GM13977 (cell line): ENCODE measurements at regions not wholly inside any gene's neighbourhood (a gene's known extent, or its start where the extent isn't known, plus 50 kb on each side); places are given as distances from the start of the nearest gene placed in this dataset.

Experiments used
- DNase-seq: peaks from one replicate; pipeline ENCODE4 v3.0.0; 2012; ENCODE audit warnings: low spot score
- in situ Hi-C: fragments of 300-500 bp; cut with MboI; formaldehyde crosslinking; loops from one replicate; pipeline ENCODE4 v1.12.0; 2022; ENCODE audit warnings: low sequenced_read_pairs, low pct_unique_long_range_greater_than_20kb, mixed read lengths, inconsistent platforms; ENCODE audit not compliant: unreplicated experiment
- TF ChIP-seq, protein P1 (sequence below): IDR thresholded peaks from 2 replicates; pipeline ENCODE4 v1.5.1; 2012; ENCODE audit warnings: mild to moderate bottlenecking, control low read depth; ENCODE audit not compliant: insufficient read depth; ENCODE audit errors: extremely low read depth, missing control alignments

DNA sequence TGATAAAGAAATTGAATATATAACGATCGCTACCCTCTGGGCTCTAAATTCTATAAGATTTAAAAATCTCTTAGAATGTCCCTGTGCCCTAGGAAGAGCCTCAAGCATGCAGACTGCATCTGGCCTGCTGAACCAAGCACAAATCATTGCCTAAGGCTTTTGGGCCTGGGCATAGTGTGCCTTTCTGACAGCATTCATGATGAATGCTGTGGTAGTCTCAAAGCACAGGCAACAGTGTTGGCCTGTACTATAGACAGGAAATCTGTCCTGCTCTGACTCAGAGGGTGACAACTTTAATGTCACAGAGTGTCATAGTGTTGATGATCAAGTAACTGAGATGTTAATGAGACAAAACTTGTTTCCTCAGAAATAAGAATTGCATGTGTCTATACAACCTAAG is 717.3 kb downstream of the STIM2 start:
- TF ChIP-seq, protein P1, sequence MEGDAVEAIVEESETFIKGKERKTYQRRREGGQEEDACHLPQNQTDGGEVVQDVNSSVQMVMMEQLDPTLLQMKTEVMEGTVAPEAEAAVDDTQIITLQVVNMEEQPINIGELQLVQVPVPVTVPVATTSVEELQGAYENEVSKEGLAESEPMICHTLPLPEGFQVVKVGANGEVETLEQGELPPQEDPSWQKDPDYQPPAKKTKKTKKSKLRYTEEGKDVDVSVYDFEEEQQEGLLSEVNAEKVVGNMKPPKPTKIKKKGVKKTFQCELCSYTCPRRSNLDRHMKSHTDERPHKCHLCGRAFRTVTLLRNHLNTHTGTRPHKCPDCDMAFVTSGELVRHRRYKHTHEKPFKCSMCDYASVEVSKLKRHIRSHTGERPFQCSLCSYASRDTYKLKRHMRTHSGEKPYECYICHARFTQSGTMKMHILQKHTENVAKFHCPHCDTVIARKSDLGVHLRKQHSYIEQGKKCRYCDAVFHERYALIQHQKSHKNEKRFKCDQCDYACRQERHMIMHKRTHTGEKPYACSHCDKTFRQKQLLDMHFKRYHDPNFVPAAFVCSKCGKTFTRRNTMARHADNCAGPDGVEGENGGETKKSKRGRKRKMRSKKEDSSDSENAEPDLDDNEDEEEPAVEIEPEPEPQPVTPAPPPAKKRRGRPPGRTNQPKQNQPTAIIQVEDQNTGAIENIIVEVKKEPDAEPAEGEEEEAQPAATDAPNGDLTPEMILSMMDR = no peak
- DNase-seq = no peak
- in situ Hi-C loops = no loop called here

DNA sequence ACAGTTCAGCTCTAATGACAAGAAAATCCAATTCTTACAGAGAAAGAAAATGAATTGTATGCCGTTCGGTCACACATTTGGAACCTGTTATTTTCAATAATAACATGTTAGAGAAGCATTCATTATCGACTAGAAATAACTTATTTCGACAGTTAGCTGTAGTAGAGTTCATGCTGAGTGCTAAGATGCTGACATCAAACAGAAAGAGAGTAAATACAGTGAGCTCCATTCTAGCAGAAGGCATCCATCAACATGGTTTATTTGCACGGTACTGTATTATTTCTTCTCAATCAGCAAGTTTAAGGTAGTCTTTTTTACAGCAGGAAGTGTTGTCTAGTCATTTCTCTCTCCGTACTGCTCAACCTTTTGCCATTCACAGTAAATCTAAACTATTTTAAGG is 732.1 kb downstream of the STIM2 start:
- DNase-seq = no peak
- in situ Hi-C loops = no loop called here
- TF ChIP-seq, protein P1 = no peak

DNA sequence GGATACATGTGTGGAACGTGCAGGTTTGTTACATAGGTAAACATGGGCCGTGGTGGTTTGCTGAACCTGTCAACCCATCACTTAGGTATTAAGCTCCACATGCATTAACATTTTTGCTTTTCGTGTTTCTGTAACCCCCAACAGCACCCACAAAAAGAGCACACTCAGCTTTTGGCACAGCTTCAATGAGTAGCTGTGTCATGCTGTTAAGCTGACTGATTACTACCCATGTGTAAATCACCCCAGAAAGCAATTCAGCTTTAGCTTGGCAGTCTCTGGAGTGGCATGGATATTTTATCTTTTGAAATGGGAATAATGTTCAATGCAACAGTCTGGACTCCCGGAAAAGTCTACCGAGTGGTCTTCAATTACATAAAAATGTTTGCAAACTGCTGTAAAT is 734.3 kb downstream of the STIM2 start:
- DNase-seq = no peak
- TF ChIP-seq, protein P1 = no peak
- in situ Hi-C loops = no loop called here

DNA sequence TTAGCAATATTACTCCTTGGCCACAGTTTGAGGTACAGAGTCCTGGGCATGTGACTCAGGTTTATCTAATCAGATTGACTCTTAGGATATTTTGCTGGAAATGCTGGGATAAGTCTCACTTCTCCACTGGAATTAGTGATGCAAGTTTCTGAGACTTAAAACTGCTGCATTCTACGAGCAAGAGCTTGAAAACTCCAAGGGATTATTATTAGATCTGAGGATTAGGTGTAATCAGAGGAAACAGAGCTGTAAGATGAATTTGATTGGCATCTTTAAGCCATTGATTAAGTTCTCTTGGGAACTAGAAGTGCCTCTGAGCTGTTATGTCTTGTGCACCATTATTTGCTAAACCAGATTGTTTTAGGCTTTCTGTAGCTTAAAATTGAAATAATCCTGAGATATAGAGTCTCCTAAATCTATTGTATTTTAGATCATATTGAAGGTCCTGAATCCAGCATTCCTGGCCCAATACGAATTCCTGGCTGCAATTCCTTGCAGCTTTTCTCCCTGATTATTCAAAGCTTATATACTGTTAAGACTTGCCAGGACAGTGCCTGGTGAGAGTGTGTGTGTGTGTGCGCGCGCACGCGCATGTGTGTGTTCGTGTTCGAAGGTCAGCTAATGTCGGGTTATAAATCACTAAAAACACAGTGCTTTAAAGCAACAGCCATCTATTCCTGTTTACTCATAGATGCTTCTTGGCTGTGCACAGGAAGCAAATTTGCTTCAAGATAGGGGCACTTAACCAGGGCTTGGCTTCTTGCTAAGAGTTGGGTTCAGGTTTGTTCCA is 735.1 kb downstream of the STIM2 start:
- in situ Hi-C loops = no loop called here
- DNase-seq = no peak

DNA sequence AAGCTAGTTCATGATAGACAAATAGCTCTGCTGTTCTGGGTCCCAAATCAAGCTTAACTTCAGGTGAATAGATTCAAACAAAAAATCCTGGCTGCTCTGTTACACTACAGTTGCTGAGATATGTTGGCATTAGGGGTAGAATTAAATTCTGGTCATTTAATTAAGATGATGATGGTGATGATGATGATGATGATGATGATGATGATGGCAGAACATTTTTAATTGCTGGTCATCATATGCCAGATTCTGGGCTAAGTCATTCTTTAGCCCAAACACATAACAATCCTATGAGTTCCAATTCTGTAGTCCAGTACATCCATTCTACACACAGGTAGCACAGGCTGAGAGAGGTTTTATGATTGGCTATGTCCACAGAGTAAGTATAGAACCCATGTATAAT is 741.5 kb downstream of the STIM2 start:
- TF ChIP-seq, protein P1 = no peak
- in situ Hi-C loops = no loop called here

More for the DNA sequence above, 735.1 kb downstream of the STIM2 start:
- TF ChIP-seq, protein P1 = no peak

DNA sequence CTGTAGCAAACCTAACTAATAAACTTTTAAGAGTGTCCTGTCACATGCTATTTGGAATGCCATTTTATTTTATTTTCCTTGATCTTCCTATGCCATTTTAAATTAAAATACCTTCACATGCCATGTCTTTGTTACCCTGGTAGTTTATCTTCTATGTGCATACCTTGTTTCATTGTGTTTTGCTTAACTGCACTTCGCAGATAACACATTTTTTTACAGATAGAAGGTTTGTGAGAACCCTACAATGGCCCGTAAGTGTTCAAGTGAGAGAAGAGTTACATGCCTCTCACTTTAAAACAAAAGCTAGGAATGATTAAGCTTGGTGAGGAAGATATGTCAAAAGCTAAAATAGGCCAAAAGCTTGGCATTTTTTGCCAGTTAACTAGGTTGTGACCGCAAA is 744.1 kb downstream of the STIM2 start:
- in situ Hi-C loops = no loop called here
- TF ChIP-seq, protein P1 = no peak
- DNase-seq = no peak

More for the DNA sequence above, 741.5 kb downstream of the STIM2 start:
- no peak for DNase-seq

DNA sequence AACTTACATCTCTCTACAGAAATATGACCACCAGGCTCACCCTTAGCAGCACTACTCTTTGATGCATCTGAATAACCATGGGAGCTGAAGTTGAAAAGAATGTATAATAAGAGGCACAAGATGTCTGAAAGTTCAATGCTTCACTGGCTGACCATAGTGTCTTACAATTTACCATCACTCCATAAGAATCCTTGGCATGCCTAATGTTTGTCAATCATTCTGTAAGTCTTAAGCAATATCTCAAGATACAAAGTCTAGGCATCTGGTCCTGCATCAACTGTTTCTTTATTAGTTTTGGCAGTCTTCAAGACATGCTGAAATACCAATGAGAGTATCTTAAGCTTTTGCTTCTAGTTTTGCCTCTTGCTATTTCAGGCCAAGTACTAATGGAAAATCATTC is 755.5 kb downstream of the STIM2 start:
- in situ Hi-C loops = no loop called here
- TF ChIP-seq, protein P1 = no peak
- DNase-seq = no peak
